OCI-LY1 (cell line): ENCODE measurements at regions not wholly inside any gene's neighbourhood (a gene's known extent, or its start where the extent isn't known, plus 50 kb on each side); places are given as distances from the start of the nearest gene placed in this dataset.

Source experiments
- H2AFZ ChIP-seq: fragments of 200-600 bp; sonication (generic), shearing (Covaris generic); 2 replicates; pipeline ENCODE4 v1.6.0; 2014; ENCODE audit warnings: antibody characterized with exemption, mild to moderate bottlenecking, low read length
- H3F3A ChIP-seq: fragments of 200-600 bp; sonication (generic), shearing (Covaris generic); 2 replicates; pipeline ENCODE4 v1.6.0; 2014; ENCODE audit warnings: mild to moderate bottlenecking, antibody characterized with exemption, low read length, moderate library complexity; ENCODE audit not compliant: insufficient read depth
- H3K27ac ChIP-seq: fragments of 200-600 bp; sonication (generic); 2 replicates; pipeline ENCODE4 v1.5.1; 2014; ENCODE audit warnings: low read length, mixed run types, mild to moderate bottlenecking, low read depth; ENCODE audit not compliant: poor library complexity, severe bottlenecking
- H3K27me3 ChIP-seq: fragments of 200-600 bp; sonication (generic); 2 replicates; pipeline ENCODE4 v1.6.0; 2014; ENCODE audit warnings: antibody characterized with exemption, mild to moderate bottlenecking, low read length, moderate library complexity; ENCODE audit not compliant: insufficient read depth
- H3K36me3 ChIP-seq: fragments of 200-600 bp; sonication (generic); 2 replicates; pipeline ENCODE4 v1.6.1; 2014; ENCODE audit warnings: mild to moderate bottlenecking, antibody characterized with exemption, low read length, moderate library complexity, mixed read lengths; ENCODE audit not compliant: insufficient read depth
- H3K4me1 ChIP-seq: fragments of 200-600 bp; sonication (generic); 2 replicates; pipeline ENCODE4 v1.5.1; 2014; ENCODE audit warnings: mild to moderate bottlenecking, low read length, moderate library complexity; ENCODE audit not compliant: insufficient read depth, severe bottlenecking
- H3K4me2 ChIP-seq: fragments of 200-600 bp; sonication (generic), shearing (Covaris generic); 2 replicates; pipeline ENCODE4 v1.6.1; 2014; ENCODE audit warnings: low read length
- H3K4me3 ChIP-seq: fragments of 200-600 bp; sonication (generic); 2 replicates; pipeline ENCODE4 v1.5.1; 2014; ENCODE audit warnings: low read length, low read depth, mild to moderate bottlenecking, mixed read lengths; ENCODE audit not compliant: poor library complexity, severe bottlenecking
- H3K79me2 ChIP-seq: fragments of 200-600 bp; shearing (Covaris generic); 2 replicates; pipeline ENCODE4 v1.6.1; 2016; ENCODE audit warnings: mixed run types, low read length, mixed read lengths; ENCODE audit not compliant: insufficient read depth
- H3K9ac ChIP-seq: fragments of 200-600 bp; sonication (generic), shearing (Covaris generic); 2 replicates; pipeline ENCODE4 v1.6.1; 2014; ENCODE audit warnings: mild to moderate bottlenecking, low read length, mixed read lengths
- H3K9me2 ChIP-seq: fragments of 200-600 bp; sonication (generic), shearing (Covaris generic); 2 replicates; pipeline ENCODE4 v1.6.1; 2014; ENCODE audit warnings: low read depth, mild to moderate bottlenecking, low read length, mixed read lengths
- H3K9me3 ChIP-seq: fragments of 200-600 bp; shearing (Covaris generic); 2 replicates; pipeline ENCODE4 v1.6.1; 2014; ENCODE audit warnings: low read length, mixed read lengths
- H4K20me1 ChIP-seq: fragments of 200-600 bp; sonication (generic), shearing (Covaris generic); 2 replicates; pipeline ENCODE4 v1.6.0; 2016; ENCODE audit warnings: mild to moderate bottlenecking, low read length; ENCODE audit not compliant: insufficient read depth
- CTCF ChIP-seq: fragments of 200-600 bp; sonication (generic), shearing (Covaris generic); IDR thresholded peaks from 2 replicates; pipeline ENCODE4 v1.5.1; 2017; ENCODE audit warnings: mild to moderate bottlenecking, antibody characterized with exemption, low read length, moderate library complexity, mixed read lengths
- EZH2 ChIP-seq: fragments of 200-600 bp; sonication (generic), shearing (Covaris generic); IDR thresholded peaks from 2 replicates; pipeline ENCODE4 v1.8.0; 2017; ENCODE audit warnings: borderline replicate concordance, mixed run types, mild to moderate bottlenecking, antibody characterized with exemption, low read length, moderate library complexity, mixed read lengths

GRCh38 chr21:16046656-16047330 is 317.0 kb downstream of the USP25 start:
- no peak overlapping the region for H2AFZ ChIP-seq
- H3K4me3 ChIP-seq = no peak overlapping the region
- no peak overlapping the region for H3K27ac ChIP-seq
- H3F3A ChIP-seq = no peaks in the 10 kb centered on the region
- no peaks in the 10 kb centered on the region for H3K79me2 ChIP-seq
- no peaks in the 10 kb centered on the region for H3K4me1 ChIP-seq
- no peak overlapping the region for H3K4me2 ChIP-seq
- no peaks in the 10 kb centered on the region for H3K27me3 ChIP-seq
- no peak overlapping the region for H3K9ac ChIP-seq
- TF ChIP-seq CTCF (no peak), EZH2 (no peak)
- no peaks in the 10 kb centered on the region for H3K36me3 ChIP-seq
- no peaks in the 10 kb centered on the region for H4K20me1 ChIP-seq
- H3K9me3 ChIP-seq = no peaks in the 10 kb centered on the region
- H3K9me2 ChIP-seq = no peaks in the 10 kb centered on the region

- Histone ChIP-seq H3K79me2 (no peaks in the 10 kb centered on the region), H3K4me3 (no peak overlapping the region), H4K20me1 (no peaks in the 10 kb centered on the region), H2AFZ (no peak overlapping the region), H3K9ac (no peak overlapping the region), H3F3A (no peaks in the 10 kb centered on the region), H3K27ac (no peak overlapping the region), H3K4me2 (no peak overlapping the region), H3K9me2 (no peaks in the 10 kb centered on the region), H3K27me3 (no peaks in the 10 kb centered on the region), H3K4me1 (no peaks in the 10 kb centered on the region), H3K9me3 (no peaks in the 10 kb centered on the region), H3K36me3 (no peaks in the 10 kb centered on the region)
- TF ChIP-seq EZH2 = no peak
- TF ChIP-seq CTCF = no peak
Measured at GRCh38 chr21:16047904-16048303, 318.1 kb downstream of the USP25 start.

- H4K20me1 ChIP-seq = no peaks in the 10 kb centered on the region
- no peaks in the 10 kb centered on the region for H3K27me3 ChIP-seq
- no peaks in the 10 kb centered on the region for H3K9me3 ChIP-seq
- no peaks in the 10 kb centered on the region for H3K36me3 ChIP-seq
- no peak for TF ChIP-seq EZH2
- no peaks in the 10 kb centered on the region for H3F3A ChIP-seq
- no peak overlapping the region for H3K9ac ChIP-seq
- no peak overlapping the region for H3K27ac ChIP-seq
- H3K9me2 ChIP-seq = no peaks in the 10 kb centered on the region
- H3K4me2 ChIP-seq = no peak overlapping the region
- no peaks in the 10 kb centered on the region for H3K4me1 ChIP-seq
- no peaks in the 10 kb centered on the region for H3K79me2 ChIP-seq
- H2AFZ ChIP-seq = no peak overlapping the region
- no peak overlapping the region for H3K4me3 ChIP-seq
Measured at GRCh38 chr21:16055014-16055413, 325.2 kb downstream of the USP25 start.

- Histone ChIP-seq H3K27me3 (no peaks in the 10 kb centered on the region), H3K9me3 (no peaks in the 10 kb centered on the region), H3F3A (no peaks in the 10 kb centered on the region), H3K9ac (no peak overlapping the region), H3K9me2 (no peaks in the 10 kb centered on the region), H4K20me1 (no peaks in the 10 kb centered on the region), H3K4me1 (no peaks in the 10 kb centered on the region), H3K4me3 (no peak overlapping the region), H3K36me3 (no peaks in the 10 kb centered on the region), H3K4me2 (no peak overlapping the region), H3K79me2 (no peaks in the 10 kb centered on the region), H2AFZ (no peak overlapping the region), H3K27ac (no peak overlapping the region)
- no peak for TF ChIP-seq CTCF
- no peak for TF ChIP-seq EZH2
Measured at GRCh38 chr21:16058896-16059295, 329.1 kb downstream of the USP25 start.
